LNCaP clone FGC (cell line): ENCODE measurements at regions not wholly inside any gene's neighbourhood (a gene's known extent, or its start where the extent isn't known, plus 50 kb on each side); places are given as distances from the start of the nearest gene placed in this dataset.

Experiments
- DNase-seq: peaks from one replicate; pipeline ENCODE4 v3.0.0-alpha.2; 2011; ENCODE audit warnings: low read depth
- H3K4me3 ChIP-seq: 2 replicates; pipeline ENCODE4 v1.5.1; 2011; ENCODE audit warnings: mild to moderate bottlenecking, low read depth, low read length, control low read depth
- TF ChIP-seq, protein P1 (sequence below): IDR thresholded peaks from 2 replicates; pipeline ENCODE4 v1.5.1; 2012; ENCODE audit warnings: mild to moderate bottlenecking; ENCODE audit not compliant: control insufficient read depth, insufficient read depth; ENCODE audit errors: extremely low read depth

DNA sequence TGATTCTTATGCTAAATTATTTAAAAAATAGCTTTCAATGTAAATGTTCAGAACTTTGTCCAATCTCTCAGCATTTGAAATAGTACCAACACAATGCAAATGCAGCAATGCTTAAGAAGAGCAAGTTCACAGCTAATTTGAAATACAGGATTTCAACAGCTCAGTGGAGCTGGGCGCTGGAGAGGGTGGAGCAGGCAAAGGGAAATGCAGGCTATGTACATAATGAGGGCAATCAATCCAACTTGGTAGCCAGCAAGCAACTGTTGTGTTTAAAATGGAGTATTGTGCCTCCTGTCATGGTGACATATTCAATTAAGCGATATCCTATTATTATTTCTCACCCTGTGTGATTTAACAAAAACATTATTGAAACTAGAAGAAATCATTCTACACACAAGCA is 568.8 kb downstream of the PSAT1 start:
- DNase-seq = no peak
- H3K4me3 ChIP-seq = no peak overlapping the region
- TF ChIP-seq, protein P1, sequence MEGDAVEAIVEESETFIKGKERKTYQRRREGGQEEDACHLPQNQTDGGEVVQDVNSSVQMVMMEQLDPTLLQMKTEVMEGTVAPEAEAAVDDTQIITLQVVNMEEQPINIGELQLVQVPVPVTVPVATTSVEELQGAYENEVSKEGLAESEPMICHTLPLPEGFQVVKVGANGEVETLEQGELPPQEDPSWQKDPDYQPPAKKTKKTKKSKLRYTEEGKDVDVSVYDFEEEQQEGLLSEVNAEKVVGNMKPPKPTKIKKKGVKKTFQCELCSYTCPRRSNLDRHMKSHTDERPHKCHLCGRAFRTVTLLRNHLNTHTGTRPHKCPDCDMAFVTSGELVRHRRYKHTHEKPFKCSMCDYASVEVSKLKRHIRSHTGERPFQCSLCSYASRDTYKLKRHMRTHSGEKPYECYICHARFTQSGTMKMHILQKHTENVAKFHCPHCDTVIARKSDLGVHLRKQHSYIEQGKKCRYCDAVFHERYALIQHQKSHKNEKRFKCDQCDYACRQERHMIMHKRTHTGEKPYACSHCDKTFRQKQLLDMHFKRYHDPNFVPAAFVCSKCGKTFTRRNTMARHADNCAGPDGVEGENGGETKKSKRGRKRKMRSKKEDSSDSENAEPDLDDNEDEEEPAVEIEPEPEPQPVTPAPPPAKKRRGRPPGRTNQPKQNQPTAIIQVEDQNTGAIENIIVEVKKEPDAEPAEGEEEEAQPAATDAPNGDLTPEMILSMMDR = no peak

DNA sequence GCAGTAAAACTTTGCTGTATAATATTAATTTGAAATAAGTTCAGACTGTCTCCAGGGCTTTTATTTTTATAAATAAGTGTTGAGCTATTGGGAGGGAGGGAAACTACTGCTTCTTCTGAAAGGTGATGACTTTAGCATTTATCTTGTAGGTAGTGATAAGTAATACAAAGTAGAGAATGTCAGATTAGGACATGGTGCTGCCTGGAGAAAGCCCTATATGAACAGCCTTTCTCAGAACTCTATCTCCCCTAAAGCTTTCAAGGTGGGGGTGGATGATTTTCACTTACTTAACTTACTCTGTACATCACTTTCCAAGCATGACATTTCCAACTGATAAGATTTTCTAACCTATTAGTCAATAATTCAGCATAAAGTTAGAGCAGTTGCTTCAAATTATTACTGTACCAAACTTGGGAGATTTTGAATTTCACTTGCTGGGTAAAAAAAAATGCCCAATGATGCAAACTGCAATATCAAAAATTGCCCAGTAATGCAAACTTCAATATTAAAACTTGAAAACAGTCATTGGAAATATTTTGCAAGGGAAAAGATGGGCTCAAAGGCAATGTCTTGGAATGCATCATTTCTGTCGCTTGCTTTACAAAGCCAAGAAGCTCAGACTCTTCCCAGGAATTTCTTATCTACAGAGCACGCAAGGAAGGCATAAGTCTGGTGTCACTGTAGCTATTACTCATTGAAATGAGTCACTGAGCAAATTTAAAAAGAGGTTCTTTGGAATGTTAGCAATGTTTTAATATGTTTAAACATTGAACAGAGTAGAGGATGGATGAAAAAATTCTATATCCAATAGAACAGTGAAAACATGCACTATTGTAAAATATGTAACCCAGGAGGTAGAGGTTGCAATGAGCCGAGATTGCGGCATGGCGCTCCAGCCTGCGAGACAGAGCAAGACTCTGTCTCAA is 569.5 kb downstream of the PSAT1 start:
- TF ChIP-seq, protein P1 = no peak
- H3K4me3 ChIP-seq = no peak overlapping the region
- no peak for DNase-seq

DNA sequence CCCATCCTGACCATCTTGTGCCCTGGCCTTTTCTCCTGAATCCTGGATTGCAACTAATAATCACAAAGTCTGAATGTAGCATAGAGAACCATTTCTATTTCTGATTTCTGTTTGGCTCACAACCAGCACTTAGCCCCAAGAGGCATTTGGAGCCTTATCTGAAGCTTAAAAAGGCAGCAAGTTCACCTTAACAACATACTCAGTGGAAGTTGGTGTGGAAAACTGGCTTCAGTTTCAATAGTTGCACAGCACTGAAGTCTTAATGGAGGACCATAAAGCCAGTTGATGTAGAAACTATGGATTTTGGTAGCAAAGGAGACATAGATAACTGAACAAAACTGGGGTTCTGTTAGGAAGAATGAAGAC is 574.1 kb downstream of the PSAT1 start:
- TF ChIP-seq, protein P1 = no peak

DNA sequence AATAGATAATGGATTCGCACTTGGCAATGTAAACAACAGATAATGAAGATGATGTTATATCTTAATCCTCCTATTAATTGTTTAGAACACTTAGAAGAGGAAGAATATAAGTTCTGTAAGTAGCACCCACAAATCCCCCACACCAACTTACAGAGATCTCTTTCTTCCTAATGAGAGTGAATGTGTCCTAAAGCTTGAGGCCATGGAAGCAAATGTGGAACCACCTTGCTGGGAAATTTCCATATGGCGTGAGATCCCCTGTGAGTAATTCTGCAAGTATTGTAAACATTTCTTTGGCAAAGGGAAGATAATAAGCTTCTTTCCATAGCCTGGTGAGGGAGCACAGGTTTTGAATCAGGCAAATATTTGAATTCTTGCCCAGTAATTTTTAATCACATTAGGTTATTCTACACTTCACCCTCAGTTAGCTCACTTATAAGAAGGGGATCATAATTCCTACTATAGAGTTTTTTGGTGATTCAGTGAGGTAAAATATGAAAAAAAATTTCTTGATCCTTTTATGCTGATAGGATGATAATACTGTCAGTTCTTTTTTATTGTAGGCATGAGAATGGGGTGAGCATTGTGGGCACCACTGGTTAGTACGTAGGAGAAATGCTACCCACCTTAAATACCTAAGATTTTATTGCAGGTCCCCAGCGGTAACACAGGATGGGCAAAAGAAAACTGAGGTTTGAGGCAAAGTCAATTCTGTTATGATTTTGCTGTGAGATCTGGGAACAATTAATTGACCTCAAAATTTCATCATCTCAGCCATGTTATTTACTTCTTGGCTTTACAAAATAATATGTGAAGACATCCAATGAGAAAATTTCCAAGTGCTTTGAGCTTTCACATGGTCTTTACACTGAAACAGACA is 574.8 kb downstream of the PSAT1 start:
- H3K4me3 ChIP-seq = no peak overlapping the region
- TF ChIP-seq, protein P1 = no peak
- no peak for DNase-seq

More for the DNA sequence above, 574.1 kb downstream of the PSAT1 start:
- DNase-seq = no peak
- H3K4me3 ChIP-seq = no peak overlapping the region

DNA sequence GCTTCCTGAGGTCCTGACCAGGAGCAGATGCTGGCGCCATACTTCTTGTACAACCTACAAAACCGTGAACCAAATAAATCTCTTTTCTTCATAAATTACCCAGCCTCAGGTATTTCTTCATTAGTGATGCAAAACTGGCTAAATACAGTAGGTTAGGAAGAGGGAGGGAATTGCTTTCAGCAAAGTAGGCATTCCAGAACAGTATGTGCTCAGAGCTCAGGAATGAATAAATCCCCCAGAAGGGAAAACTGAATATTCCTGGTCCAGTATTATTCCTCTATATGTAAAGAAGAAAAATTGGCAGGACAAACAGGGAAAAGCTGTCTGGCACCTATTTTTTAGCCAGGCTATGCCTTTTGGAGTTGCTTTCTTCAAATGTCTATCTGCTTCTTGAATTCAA is 577.1 kb downstream of the PSAT1 start:
- TF ChIP-seq, protein P1 = no peak
- H3K4me3 ChIP-seq = no peak overlapping the region
- no peak for DNase-seq

DNA sequence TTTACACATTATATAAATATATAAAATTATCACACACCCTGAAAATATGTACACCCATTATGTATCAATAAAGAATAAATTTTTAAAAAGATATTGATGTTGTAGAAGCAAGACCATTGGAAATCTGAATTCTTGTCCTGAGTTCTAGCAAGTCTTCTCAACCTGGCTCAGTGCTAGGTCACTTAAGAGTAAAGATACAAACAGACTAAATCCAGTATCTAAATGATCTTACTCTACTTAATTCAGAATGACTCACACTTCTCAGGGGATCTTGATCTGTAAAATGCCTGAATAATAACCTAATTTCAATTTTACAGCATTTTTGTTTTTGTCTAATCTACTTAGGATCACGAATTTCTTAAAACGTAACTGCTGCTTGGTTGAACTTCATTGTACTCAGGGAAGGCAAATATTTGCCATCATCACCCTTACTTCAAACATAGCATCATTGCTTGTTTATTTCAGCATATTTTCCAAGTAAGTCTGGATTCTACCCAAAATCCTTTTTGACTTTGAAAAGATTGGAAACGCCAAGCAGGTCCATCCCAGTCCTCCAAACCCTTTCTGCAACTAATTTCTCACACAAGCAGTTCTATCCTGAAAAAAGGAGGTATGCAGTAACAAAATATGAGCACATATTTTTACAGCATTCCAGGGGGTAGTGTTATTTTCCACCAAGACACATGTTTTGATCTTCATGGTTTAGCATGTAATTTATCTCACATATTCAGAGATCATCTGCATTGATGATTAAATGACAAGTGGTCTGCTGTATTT is 582.6 kb downstream of the PSAT1 start:
- TF ChIP-seq, protein P1 = no peak
- no peak overlapping the region for H3K4me3 ChIP-seq
- DNase-seq = no peak
